Esophagus muscularis mucosa (tissue), 4 donors: ENCODE measurements at regions not wholly inside any gene's neighbourhood (a gene's known extent, or its start where the extent isn't known, plus 50 kb on each side); places are given as distances from the start of the nearest gene placed in this dataset.

Experiments
- CTCF ChIP-seq, 3 experiments: fragments of 200-600 bp in 2 of 3; fragments of 450-650 bp in 1 of 3; sonication (generic) in 2 of 3; IDR thresholded peaks; one replicate each; pipeline ENCODE4 v1.5.1; 2017 to 2019; ENCODE audit warnings: antibody characterized with exemption in 3 of 3, mild to moderate bottlenecking in 2 of 3, moderate library complexity in 1 of 3
- EP300 ChIP-seq: sonication (generic); formaldehyde crosslinking; IDR thresholded peaks from one replicate; pipeline ENCODE4 v1.6.1; 2017; ENCODE audit warnings: antibody characterized with exemption
- POLR2A ChIP-seq: fragments of 450-650 bp; IDR thresholded peaks from one replicate; pipeline ENCODE4 v1.6.1; 2017; ENCODE audit warnings: antibody characterized with exemption, moderate library complexity, mild to moderate bottlenecking, low read depth

GRCh38 chr10:64118736-64119135 is 597.5 kb downstream of the REEP3 start:
- TF ChIP-seq CTCF (IDR thresholded peaks at IDR 0.05) (no peak), POLR2A (no peak), EP300 (no peak)
